Smooth muscle cell (in vitro differentiated cells): ENCODE measurements at regions not wholly inside any gene's neighbourhood (a gene's known extent, or its start where the extent isn't known, plus 50 kb on each side); places are given as distances from the start of the nearest gene placed in this dataset. TPM values are rescaled to one million over a fixed set of nuclear protein-coding genes. Genes with fewer than 3 reads are reported as not detected.

Experiments
- small RNA-seq: library from RNA; depleted of rRNA; stranded (forward); fragments of <200 nt; gene quantifications from one replicate; pipeline ENCODE3, GENCODE V24; 2014

Small RNA genes lying in the stretch of these regions (small RNA-seq; reads per million reads assigned to genes)
- gene AC008834.1 (not detected), gene AC074133.1 (not detected), gene MRPS35P2 (not detected)
